MM.1S (cell line): ENCODE measurements at regions not wholly inside any gene's neighbourhood (a gene's known extent, or its start where the extent isn't known, plus 50 kb on each side); places are given as distances from the start of the nearest gene placed in this dataset.

Source experiments
- DNase-seq: peaks from one replicate; pipeline ENCODE4 v3.0.0-alpha.2; 2015
- H2AFZ ChIP-seq: fragments of 300-600 bp; sonication (generic); 2 replicates; pipeline ENCODE4 v1.6.0; 2016; ENCODE audit warnings: antibody characterized with exemption, low read length
- H3F3A ChIP-seq: fragments of 300-600 bp; sonication (generic); 2 replicates; pipeline ENCODE4 v1.6.1; 2016; ENCODE audit warnings: mild to moderate bottlenecking, antibody characterized with exemption, low read length, moderate library complexity, mixed read lengths; ENCODE audit not compliant: insufficient read depth
- H3K27ac ChIP-seq: fragments of 300-600 bp; sonication (generic); 2 replicates; pipeline ENCODE4 v1.5.1; 2016; ENCODE audit warnings: mild to moderate bottlenecking, low read length
- H3K27me3 ChIP-seq: fragments of 300-600 bp; sonication (generic); replicated peaks from 2 replicates; pipeline ENCODE4 v1.6.0; 2016; ENCODE audit warnings: low read length; ENCODE audit not compliant: insufficient read depth
- H3K36me3 ChIP-seq: fragments of 300-600 bp; sonication (generic); replicated peaks from 2 replicates; pipeline ENCODE4 v1.6.1; 2016; ENCODE audit warnings: mild to moderate bottlenecking, low read length, mixed read lengths; ENCODE audit not compliant: insufficient read depth
- H3K4me1 ChIP-seq: fragments of 300-600 bp; sonication (generic); 2 replicates; pipeline ENCODE4 v1.6.1; 2016; ENCODE audit warnings: low read length, mixed read lengths
- H3K4me2 ChIP-seq: fragments of 300-600 bp; sonication (generic); 2 replicates; pipeline ENCODE4 v1.6.0; 2016; ENCODE audit warnings: low read depth, low read length
- H3K4me3 ChIP-seq: fragments of 300-600 bp; sonication (generic); 2 replicates; pipeline ENCODE4 v1.5.1; 2016; ENCODE audit warnings: low read length, mixed read lengths
- H3K79me2 ChIP-seq: fragments of 300-600 bp; sonication (generic); 2 replicates; pipeline ENCODE4 v1.6.1; 2016; ENCODE audit warnings: mixed run types, low read length, mixed read lengths
- H3K9ac ChIP-seq: fragments of 300-600 bp; sonication (generic); 2 replicates; pipeline ENCODE4 v1.6.1; 2016; ENCODE audit warnings: low read length, mixed read lengths
- H3K9me2 ChIP-seq: fragments of 300-600 bp; sonication (generic); replicated peaks from 2 replicates; pipeline ENCODE4 v1.6.1; 2016; ENCODE audit warnings: mild to moderate bottlenecking, low read length, mixed read lengths; ENCODE audit not compliant: insufficient read depth
- H3K9me3 ChIP-seq: fragments of 300-600 bp; sonication (generic); replicated peaks from 2 replicates; pipeline ENCODE4 v1.6.1; 2016; ENCODE audit warnings: mild to moderate bottlenecking, low read length, mixed read lengths; ENCODE audit not compliant: insufficient read depth
- H4K20me1 ChIP-seq: fragments of 300-600 bp; sonication (generic); 2 replicates; pipeline ENCODE4 v1.6.1; 2016; ENCODE audit warnings: mild to moderate bottlenecking, low read length, moderate library complexity, mixed read lengths; ENCODE audit not compliant: insufficient read depth
- EZH2 ChIP-seq: fragments of 300-600 bp; sonication (generic); optimal IDR thresholded peaks from 2 replicates; pipeline ENCODE3; 2017; ENCODE audit warnings: low read depth, mild to moderate bottlenecking, antibody characterized with exemption, low read length, mixed read lengths
- EZH2phosphoT487 ChIP-seq: fragments of 300-600 bp; sonication (generic); IDR thresholded peaks from 2 replicates; pipeline ENCODE4 v1.6.1; 2018; ENCODE audit warnings: antibody characterized with exemption, low read length
- TF ChIP-seq, protein P1 (sequence below): fragments of 300-600 bp; sonication (generic); IDR thresholded peaks from 2 replicates; pipeline ENCODE4 v1.5.1; 2016; ENCODE audit warnings: antibody characterized with exemption, low read length, mixed read lengths

DNA sequence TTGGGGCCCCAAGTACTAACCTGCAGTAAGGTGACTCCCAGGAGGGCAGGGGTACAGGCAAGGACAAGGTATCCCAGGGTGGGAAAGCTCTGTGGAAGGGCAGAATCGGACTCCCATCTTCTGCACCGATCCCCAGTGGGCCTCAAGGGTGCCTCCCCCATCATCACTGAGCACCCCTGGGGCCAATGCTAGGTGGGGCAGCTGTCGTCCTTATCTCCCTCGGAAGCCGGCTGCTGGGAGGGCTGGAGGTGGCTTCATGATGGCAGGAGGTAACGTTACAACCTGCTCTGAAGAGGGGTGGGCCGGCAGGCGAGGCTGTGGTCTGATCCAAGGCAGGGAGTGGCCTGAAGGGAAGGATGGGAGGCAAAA is 87.6 kb upstream of the LINC01488 start:
- H3K27ac ChIP-seq: no peak overlapping the region
- no peak for DNase-seq
- H3K9ac ChIP-seq: no peak overlapping the region
- no peaks in the 10 kb centered on the region for H3K4me1 ChIP-seq
- no peak overlapping the region for H3K4me2 ChIP-seq
- H3K27me3 ChIP-seq: peaks cover 52% of the 10 kb centered on the region
- H3K9me2 ChIP-seq: no peaks in the 10 kb centered on the region
- H4K20me1 ChIP-seq: no peaks in the 10 kb centered on the region
- no peak overlapping the region for H3K4me3 ChIP-seq
- no peaks in the 10 kb centered on the region for H3F3A ChIP-seq
- TF ChIP-seq, protein P1, sequence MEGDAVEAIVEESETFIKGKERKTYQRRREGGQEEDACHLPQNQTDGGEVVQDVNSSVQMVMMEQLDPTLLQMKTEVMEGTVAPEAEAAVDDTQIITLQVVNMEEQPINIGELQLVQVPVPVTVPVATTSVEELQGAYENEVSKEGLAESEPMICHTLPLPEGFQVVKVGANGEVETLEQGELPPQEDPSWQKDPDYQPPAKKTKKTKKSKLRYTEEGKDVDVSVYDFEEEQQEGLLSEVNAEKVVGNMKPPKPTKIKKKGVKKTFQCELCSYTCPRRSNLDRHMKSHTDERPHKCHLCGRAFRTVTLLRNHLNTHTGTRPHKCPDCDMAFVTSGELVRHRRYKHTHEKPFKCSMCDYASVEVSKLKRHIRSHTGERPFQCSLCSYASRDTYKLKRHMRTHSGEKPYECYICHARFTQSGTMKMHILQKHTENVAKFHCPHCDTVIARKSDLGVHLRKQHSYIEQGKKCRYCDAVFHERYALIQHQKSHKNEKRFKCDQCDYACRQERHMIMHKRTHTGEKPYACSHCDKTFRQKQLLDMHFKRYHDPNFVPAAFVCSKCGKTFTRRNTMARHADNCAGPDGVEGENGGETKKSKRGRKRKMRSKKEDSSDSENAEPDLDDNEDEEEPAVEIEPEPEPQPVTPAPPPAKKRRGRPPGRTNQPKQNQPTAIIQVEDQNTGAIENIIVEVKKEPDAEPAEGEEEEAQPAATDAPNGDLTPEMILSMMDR: no peak
- TF ChIP-seq EZH2phosphoT487 (no peak), EZH2 (no peak)
- H3K9me3 ChIP-seq: no peaks in the 10 kb centered on the region
- H3K36me3 ChIP-seq: no peaks in the 10 kb centered on the region
- no peak overlapping the region for H2AFZ ChIP-seq
- H3K79me2 ChIP-seq: no peaks in the 10 kb centered on the region

DNA sequence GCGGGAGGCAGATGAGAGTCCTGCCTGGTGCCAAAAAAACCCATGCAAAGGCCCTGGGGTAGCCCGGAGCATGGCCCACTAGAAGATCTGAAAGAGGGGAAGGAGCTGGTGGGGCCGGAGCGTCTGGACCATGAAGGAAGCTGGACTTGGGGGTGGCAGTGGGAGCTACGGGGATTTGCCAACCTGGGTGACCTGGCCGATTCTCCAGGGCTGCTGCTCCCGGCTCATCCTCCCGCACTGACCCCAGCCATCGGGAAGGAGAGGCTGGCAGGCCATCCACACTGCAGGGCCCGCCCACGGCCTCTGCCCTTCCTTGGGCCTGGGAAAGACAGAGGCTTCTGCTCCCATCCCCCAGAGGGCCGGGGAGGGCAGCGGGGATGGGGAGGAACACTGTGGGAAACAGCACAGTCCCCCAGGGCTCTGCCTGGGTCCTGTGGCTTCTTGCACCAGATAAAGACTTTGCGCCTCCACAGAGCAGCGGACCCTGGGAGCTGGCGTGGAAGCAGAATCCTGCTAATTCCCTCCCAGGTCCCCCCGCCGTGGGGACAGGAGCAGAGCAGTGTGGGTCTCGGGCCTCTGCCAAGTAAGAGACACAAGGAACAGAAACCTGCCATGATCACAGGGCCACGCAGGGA is 87.1 kb upstream of the LINC01488 start:
- Histone ChIP-seq H3K9ac (no peak overlapping the region), H3K4me3 (no peak overlapping the region), H3K9me2 (no peaks in the 10 kb centered on the region), H2AFZ (no peak overlapping the region), H3K27ac (no peak overlapping the region), H3K36me3 (no peaks in the 10 kb centered on the region), H4K20me1 (no peaks in the 10 kb centered on the region), H3K4me1 (no peaks in the 10 kb centered on the region), H3K9me3 (no peaks in the 10 kb centered on the region), H3K27me3 (peaks cover 52% of the 10 kb centered on the region), H3F3A (no peaks in the 10 kb centered on the region), H3K4me2 (no peak overlapping the region), H3K79me2 (no peaks in the 10 kb centered on the region)
- no peak for DNase-seq
- TF ChIP-seq EZH2: no peak
- TF ChIP-seq, protein P1: no peak
- TF ChIP-seq EZH2phosphoT487: no peak

DNA sequence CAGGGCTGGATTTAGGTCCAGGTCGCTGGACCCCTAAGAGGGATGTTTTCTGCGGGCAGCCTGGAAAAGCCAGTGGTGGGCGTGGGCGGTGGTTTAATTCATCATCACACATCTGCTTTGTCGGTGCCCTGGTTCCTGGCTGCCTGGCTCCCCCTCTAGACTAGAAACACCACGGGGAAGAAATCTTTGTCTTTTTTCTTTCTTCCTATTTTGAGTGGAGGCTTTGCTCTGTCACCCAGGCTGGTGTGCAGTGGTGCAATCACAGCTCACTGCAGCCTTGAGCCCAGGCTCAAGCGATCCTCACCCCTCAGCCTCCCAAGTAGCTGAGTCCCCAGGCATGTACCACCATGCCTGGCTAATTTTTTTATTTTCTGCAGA is 86.6 kb upstream of the LINC01488 start:
- Histone ChIP-seq H2AFZ (no peak overlapping the region), H3K9me2 (no peaks in the 10 kb centered on the region), H3K9ac (no peak overlapping the region), H3K36me3 (no peaks in the 10 kb centered on the region), H3F3A (no peaks in the 10 kb centered on the region), H3K9me3 (no peaks in the 10 kb centered on the region), H3K4me1 (no peaks in the 10 kb centered on the region), H3K27ac (no peak overlapping the region), H3K4me2 (no peak overlapping the region), H3K27me3 (peaks cover 52% of the 10 kb centered on the region), H3K4me3 (no peak overlapping the region), H3K79me2 (no peaks in the 10 kb centered on the region), H4K20me1 (no peaks in the 10 kb centered on the region)
- TF ChIP-seq, protein P1: no peak
- TF ChIP-seq EZH2 (no peak), EZH2phosphoT487 (no peak)
- no peak for DNase-seq
